HL-60 (cell line): ENCODE measurements at regions not wholly inside any gene's neighbourhood (a gene's known extent, or its start where the extent isn't known, plus 50 kb on each side); places are given as distances from the start of the nearest gene placed in this dataset.

Source experiments
- DNase-seq, 2 experiments: peaks; one replicate each; pipeline ENCODE4 v3.0.0-alpha.2; 2010 to 2020; ENCODE audit warnings: low read depth in 1 of 2, low spot score in 1 of 2
- H3K27ac ChIP-seq: fragments of 250-450 bp; sonication (Bioruptor Pico); replicated peaks from 2 replicates; pipeline ENCODE4 v1.5.1; 2020; ENCODE audit warnings: mild to moderate bottlenecking, moderate library complexity
- H3K27me3 ChIP-seq: fragments of 250-450 bp; sonication (Bioruptor Pico); 2 replicates; pipeline ENCODE4 v1.5.1; 2021; ENCODE audit warnings: mild to moderate bottlenecking, moderate library complexity; ENCODE audit not compliant: insufficient read depth, poor library complexity, severe bottlenecking
- H3K4me3 ChIP-seq: replicated peaks from 2 replicates; pipeline ENCODE4 v1.5.1; 2011; ENCODE audit warnings: mild to moderate bottlenecking, control low read depth, low read length; ENCODE audit not compliant: insufficient read depth
- GABPA ChIP-seq: IDR thresholded peaks from 2 replicates; pipeline ENCODE4 v1.6.1; 2012; ENCODE audit warnings: low read depth
- POLR2AphosphoS5 ChIP-seq: IDR thresholded peaks from 2 replicates; pipeline ENCODE4 v1.6.1; 2012; ENCODE audit warnings: low read depth
- SPI1 ChIP-seq: IDR thresholded peaks from 2 replicates; pipeline ENCODE4 v1.6.1; 2012; ENCODE audit warnings: low read depth, mild to moderate bottlenecking, borderline replicate concordance
- TF ChIP-seq, protein P1 (sequence below): IDR thresholded peaks from 2 replicates; pipeline ENCODE4 v1.6.1; 2012; ENCODE audit warnings: low read depth; ENCODE audit not compliant: insufficient replicate concordance
- TF ChIP-seq, protein P2 (sequence below): IDR thresholded peaks from one replicate; pipeline ENCODE4 v1.5.1; 2011; ENCODE audit warnings: low read length, control low read depth, inconsistent platforms; ENCODE audit not compliant: insufficient read depth

DNA sequence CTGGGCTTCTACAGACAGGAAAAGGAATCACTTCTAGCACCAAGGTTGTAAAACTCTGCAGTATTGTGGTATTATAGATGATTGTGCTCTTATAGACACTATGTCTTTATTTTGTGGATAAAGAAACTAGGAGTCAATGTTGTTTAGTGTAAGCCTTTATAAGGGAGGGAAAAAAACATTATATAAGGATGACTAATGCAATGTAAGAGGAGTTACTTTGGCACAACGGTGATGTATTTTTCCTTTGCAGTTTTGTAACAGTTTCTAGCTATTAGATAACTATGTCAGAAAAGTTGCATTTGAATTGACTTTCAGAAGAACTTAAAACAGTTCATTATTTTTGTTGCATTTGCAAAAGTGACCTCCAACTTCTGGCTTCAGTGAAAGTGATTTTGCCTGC lies 545.4 kb downstream of the CCDC85A start:
- no peak overlapping the region for H3K27ac ChIP-seq
- TF ChIP-seq, protein P1, sequence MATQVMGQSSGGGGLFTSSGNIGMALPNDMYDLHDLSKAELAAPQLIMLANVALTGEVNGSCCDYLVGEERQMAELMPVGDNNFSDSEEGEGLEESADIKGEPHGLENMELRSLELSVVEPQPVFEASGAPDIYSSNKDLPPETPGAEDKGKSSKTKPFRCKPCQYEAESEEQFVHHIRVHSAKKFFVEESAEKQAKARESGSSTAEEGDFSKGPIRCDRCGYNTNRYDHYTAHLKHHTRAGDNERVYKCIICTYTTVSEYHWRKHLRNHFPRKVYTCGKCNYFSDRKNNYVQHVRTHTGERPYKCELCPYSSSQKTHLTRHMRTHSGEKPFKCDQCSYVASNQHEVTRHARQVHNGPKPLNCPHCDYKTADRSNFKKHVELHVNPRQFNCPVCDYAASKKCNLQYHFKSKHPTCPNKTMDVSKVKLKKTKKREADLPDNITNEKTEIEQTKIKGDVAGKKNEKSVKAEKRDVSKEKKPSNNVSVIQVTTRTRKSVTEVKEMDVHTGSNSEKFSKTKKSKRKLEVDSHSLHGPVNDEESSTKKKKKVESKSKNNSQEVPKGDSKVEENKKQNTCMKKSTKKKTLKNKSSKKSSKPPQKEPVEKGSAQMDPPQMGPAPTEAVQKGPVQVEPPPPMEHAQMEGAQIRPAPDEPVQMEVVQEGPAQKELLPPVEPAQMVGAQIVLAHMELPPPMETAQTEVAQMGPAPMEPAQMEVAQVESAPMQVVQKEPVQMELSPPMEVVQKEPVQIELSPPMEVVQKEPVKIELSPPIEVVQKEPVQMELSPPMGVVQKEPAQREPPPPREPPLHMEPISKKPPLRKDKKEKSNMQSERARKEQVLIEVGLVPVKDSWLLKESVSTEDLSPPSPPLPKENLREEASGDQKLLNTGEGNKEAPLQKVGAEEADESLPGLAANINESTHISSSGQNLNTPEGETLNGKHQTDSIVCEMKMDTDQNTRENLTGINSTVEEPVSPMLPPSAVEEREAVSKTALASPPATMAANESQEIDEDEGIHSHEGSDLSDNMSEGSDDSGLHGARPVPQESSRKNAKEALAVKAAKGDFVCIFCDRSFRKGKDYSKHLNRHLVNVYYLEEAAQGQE: no peak
- TF ChIP-seq, protein P2, sequence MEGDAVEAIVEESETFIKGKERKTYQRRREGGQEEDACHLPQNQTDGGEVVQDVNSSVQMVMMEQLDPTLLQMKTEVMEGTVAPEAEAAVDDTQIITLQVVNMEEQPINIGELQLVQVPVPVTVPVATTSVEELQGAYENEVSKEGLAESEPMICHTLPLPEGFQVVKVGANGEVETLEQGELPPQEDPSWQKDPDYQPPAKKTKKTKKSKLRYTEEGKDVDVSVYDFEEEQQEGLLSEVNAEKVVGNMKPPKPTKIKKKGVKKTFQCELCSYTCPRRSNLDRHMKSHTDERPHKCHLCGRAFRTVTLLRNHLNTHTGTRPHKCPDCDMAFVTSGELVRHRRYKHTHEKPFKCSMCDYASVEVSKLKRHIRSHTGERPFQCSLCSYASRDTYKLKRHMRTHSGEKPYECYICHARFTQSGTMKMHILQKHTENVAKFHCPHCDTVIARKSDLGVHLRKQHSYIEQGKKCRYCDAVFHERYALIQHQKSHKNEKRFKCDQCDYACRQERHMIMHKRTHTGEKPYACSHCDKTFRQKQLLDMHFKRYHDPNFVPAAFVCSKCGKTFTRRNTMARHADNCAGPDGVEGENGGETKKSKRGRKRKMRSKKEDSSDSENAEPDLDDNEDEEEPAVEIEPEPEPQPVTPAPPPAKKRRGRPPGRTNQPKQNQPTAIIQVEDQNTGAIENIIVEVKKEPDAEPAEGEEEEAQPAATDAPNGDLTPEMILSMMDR: no peak
- TF ChIP-seq SPI1: no peak
- no peak for TF ChIP-seq POLR2AphosphoS5
- TF ChIP-seq GABPA: no peak
- no peak for DNase-seq
- no peaks in the 10 kb centered on the region for H3K27me3 ChIP-seq
- H3K4me3 ChIP-seq: no peak overlapping the region

DNA sequence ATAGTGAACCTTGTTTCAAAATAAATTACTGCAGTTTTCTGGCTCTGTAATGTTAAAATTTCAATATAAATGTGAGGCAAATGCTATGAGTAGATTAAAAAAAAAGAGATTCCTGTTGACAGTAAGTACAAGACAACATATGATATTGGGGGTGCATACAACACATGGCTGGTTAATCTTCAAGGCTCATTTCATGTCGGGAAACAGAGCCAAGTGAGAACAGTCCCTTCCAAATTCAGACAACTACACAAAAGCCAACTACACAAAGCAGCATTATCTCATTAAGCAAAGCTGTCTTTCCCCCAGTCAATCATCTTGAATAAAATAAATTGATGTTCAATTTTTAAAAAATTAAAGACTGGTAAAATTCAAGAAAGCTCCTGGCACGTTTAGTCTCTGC lies 549.2 kb downstream of the CCDC85A start:
- Histone ChIP-seq H3K4me3 (no peak overlapping the region), H3K27ac (no peak overlapping the region), H3K27me3 (no peaks in the 10 kb centered on the region)
- TF ChIP-seq, protein P2: no peak
- TF ChIP-seq SPI1: no peak
- no peak for TF ChIP-seq GABPA
- no peak for TF ChIP-seq POLR2AphosphoS5
- TF ChIP-seq, protein P1: no peak
- no peak for DNase-seq

DNA sequence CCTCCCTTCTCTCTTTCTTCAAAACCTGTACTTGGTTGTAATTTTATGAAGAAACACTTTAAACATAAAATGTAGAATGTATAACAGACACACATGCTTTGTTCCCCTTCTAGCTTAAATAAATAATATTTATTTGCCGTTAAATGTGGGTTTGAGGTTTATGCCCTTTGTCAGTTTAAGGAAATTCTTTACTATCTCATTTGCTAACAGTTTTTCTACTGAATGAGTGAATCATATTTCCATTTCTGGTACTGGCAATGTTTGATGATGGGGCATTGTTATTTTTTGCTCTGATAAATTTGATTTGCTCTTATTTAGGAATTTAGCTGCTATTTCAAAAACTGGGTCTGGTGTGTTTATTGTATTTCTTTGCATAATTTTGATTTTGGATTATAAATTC lies 555.6 kb downstream of the CCDC85A start:
- no peak overlapping the region for H3K4me3 ChIP-seq
- H3K27me3 ChIP-seq: no peaks in the 10 kb centered on the region
- no peak overlapping the region for H3K27ac ChIP-seq
- TF ChIP-seq, protein P1: no peak
- TF ChIP-seq GABPA (no peak), POLR2AphosphoS5 (no peak), SPI1 (no peak)
- TF ChIP-seq, protein P2: no peak
- no peak for DNase-seq
